K562 (cell line): ENCODE measurements at regions not wholly inside any gene's neighbourhood (a gene's known extent, or its start where the extent isn't known, plus 50 kb on each side); places are given as distances from the start of the nearest gene placed in this dataset.

Source experiments
- ATAC-seq: fragments of 200-7000 bp; cut with Tn5 transposase; 3 replicates; pipeline ENCODE4 v1.9.1; 2020; ENCODE audit warnings: moderate library complexity
- BruUV-seq: library from RNA; stranded (reverse); fragments of 400-500 nt; replicated peaks from 2 replicates; lab custom pipeline; 2021; lab: Mats Ljungman, UMichigan
- CTCF ChIA-PET: fragments of 300-600 bp; formaldehyde crosslinking; extraction: SDS; loops from one replicate; lab custom pipeline; 2021; ENCODE audit warnings: low intra/inter-chr PET ratio; lab: Yijun Ruan, JAX
- POLR2A ChIA-PET: fragments of 300-600, 350-650 bp; sonication (Branson Sonifier 250); formaldehyde crosslinking; extraction: SDS; loops from one replicate; lab custom pipeline; 2021; ENCODE audit warnings: antibody characterized with exemption, inconsistent platforms; lab: Yijun Ruan, JAX
- DNase-seq, 4 experiments: peaks; one replicate each; pipeline versions ENCODE4 v3.0.0 to v3.0.0-alpha.2; 2011 to 2018; ENCODE audit warnings: low spot score in 3 of 4, mixed read lengths in 3 of 4; ENCODE audit errors: extremely low read depth in 1 of 4
- FAIRE-seq: peaks from 2 replicates; lab custom pipeline; 2011; peaks lifted over from hg19 to GRCh38; lab: Jason Lieb, UNC
- H2AFZ ChIP-seq: 2 replicates; pipeline ENCODE4 v1.6.0; 2011; ENCODE audit warnings: low read depth, low read length, control low read depth, inconsistent platforms
- H3K27ac ChIP-seq: fragments of 200-600 bp; 3 replicates; pipeline ENCODE4 v1.8.0; 2011; ENCODE audit warnings: low read depth, mild to moderate bottlenecking, control low read depth, inconsistent platforms, low read length, moderate library complexity, mixed read lengths; ENCODE audit errors: extremely low read depth
- H3K27me3 ChIP-seq, 2 experiments: fragments of 300-600 bp in 1 of 2; 2 replicates in 1 of 2; 3 replicates in 1 of 2; pipeline versions ENCODE4 v1.6.0 to v1.8.0; 2011; ENCODE audit warnings: inconsistent platforms in 2 of 2, low read length in 2 of 2, mild to moderate bottlenecking in 1 of 2, mixed read lengths in 1 of 2, moderate library complexity in 1 of 2; ENCODE audit not compliant: control insufficient read depth in 2 of 2, insufficient read depth in 2 of 2
- H3K36me3 ChIP-seq: fragments of 300-600 bp; 3 replicates; pipeline ENCODE4 v1.8.0; 2011; ENCODE audit warnings: mild to moderate bottlenecking, low read length, inconsistent platforms; ENCODE audit not compliant: control insufficient read depth, insufficient read depth
- H3K4me1 ChIP-seq, 2 experiments: fragments of 200-600 bp in 1 of 2; replicated peaks in 1 of 2; 2 replicates in 1 of 2; 3 replicates in 1 of 2; pipeline versions ENCODE4 v1.5.1 to v1.8.0; 2011; ENCODE audit warnings: inconsistent platforms in 2 of 2, low read length in 2 of 2, mild to moderate bottlenecking in 1 of 2, mixed read lengths in 1 of 2, moderate library complexity in 1 of 2; ENCODE audit not compliant: control insufficient read depth in 2 of 2, insufficient read depth in 2 of 2
- H3K4me2 ChIP-seq: 2 replicates; pipeline ENCODE4 v1.6.1; 2011; ENCODE audit warnings: low read length, control low read depth, inconsistent platforms, mixed read lengths; ENCODE audit not compliant: insufficient read depth
- H3K4me3 ChIP-seq: fragments of 200-600 bp; sonication (generic), shearing (Covaris generic); 2 replicates; pipeline ENCODE4 v1.5.1; 2016; ENCODE audit warnings: control low read depth, inconsistent platforms
- H3K79me2 ChIP-seq: fragments of 200-600 bp; 3 replicates; pipeline ENCODE4 v1.8.0; 2011; ENCODE audit warnings: low read length, inconsistent platforms; ENCODE audit not compliant: control insufficient read depth, insufficient read depth
- H3K9ac ChIP-seq, 2 experiments: 2 replicates each; pipeline versions ENCODE4 v1.6.0 to v1.6.1; 2011; ENCODE audit warnings: low read depth in 2 of 2, low read length in 2 of 2, control low read depth in 1 of 2, inconsistent platforms in 1 of 2, mild to moderate bottlenecking in 1 of 2, mixed read lengths in 1 of 2; ENCODE audit not compliant: insufficient read depth in 1 of 2
- H3K9me1 ChIP-seq: one replicate; pipeline ENCODE4 v1.6.0; 2011; ENCODE audit warnings: inconsistent platforms, mild to moderate bottlenecking, low read length, moderate library complexity; ENCODE audit not compliant: control insufficient read depth, insufficient read depth
- H3K9me3 ChIP-seq: replicated peaks from 2 replicates; pipeline ENCODE4 v1.5.1; 2011; ENCODE audit warnings: low read depth, low read length, inconsistent platforms; ENCODE audit not compliant: control insufficient read depth, insufficient read depth
- H4K20me1 ChIP-seq: replicated peaks from 2 replicates; pipeline ENCODE4 v1.6.1; 2011; ENCODE audit warnings: low read length, inconsistent platforms, mixed read lengths; ENCODE audit not compliant: control insufficient read depth, insufficient read depth
- ARID1B ChIP-seq: fragments of 450-650 bp; IDR thresholded peaks from 2 replicates; pipeline ENCODE4 v1.6.1; 2016; ENCODE audit warnings: antibody characterized with exemption, mild to moderate bottlenecking, inconsistent platforms
- ARID3A ChIP-seq: IDR thresholded peaks from 2 replicates; pipeline ENCODE4 v1.6.1; 2012; ENCODE audit warnings: low read depth, low read length, improper control_type of control experiment, borderline replicate concordance
- ETS2 ChIP-seq: IDR thresholded peaks from 2 replicates; pipeline ENCODE4 v1.6.1; 2016; ENCODE audit warnings: borderline replicate concordance, missing genetic modification characterization, mild to moderate bottlenecking, moderate library complexity, missing compliant biosample characterization; ENCODE audit not compliant: poor library complexity, severe bottlenecking
- KLF10 ChIP-seq: fragments of 250-450 bp; sonication (Bioruptor Pico); IDR thresholded peaks from 2 replicates; pipeline ENCODE4 v1.6.1; 2021; ENCODE audit warnings: matching md5 sums
- KLF16 ChIP-seq: IDR thresholded peaks from 2 replicates; pipeline ENCODE4 v1.6.1; 2016; ENCODE audit warnings: antibody characterized with exemption
- MAFF ChIP-seq: IDR thresholded peaks from 2 replicates; pipeline ENCODE4 v1.6.1; 2012; ENCODE audit warnings: low read length, improper control_type of control experiment
- NR2F6 ChIP-seq: fragments of 450-650 bp; formaldehyde crosslinking; IDR thresholded peaks from 2 replicates; pipeline ENCODE4 v1.4.0; 2020; ENCODE audit warnings: mild to moderate bottlenecking
- NR4A1 ChIP-seq, 2 experiments: fragments of 250-450 bp in 1 of 2; fragments of 450-650 bp in 1 of 2; sonication (Bioruptor Pico) in 1 of 2; IDR thresholded peaks; 2 replicates each; pipeline versions ENCODE4 v1.4.0 to v1.6.1; 2016 to 2020; ENCODE audit warnings: mild to moderate bottlenecking in 2 of 2, missing compliant biosample characterization in 1 of 2, missing genetic modification characterization in 1 of 2, moderate library complexity in 1 of 2
- TBP ChIP-seq: optimal IDR thresholded peaks from 2 replicates; pipeline ENCODE3; 2011; ENCODE audit warnings: low read depth, low read length, improper control_type of control experiment
- ZNF197 ChIP-seq: fragments of 200-800 bp; sonication (Bioruptor generic); IDR thresholded peaks from 2 replicates; pipeline ENCODE4 v1.6.1; 2016; ENCODE audit warnings: low read depth, missing genetic modification characterization, missing compliant biosample characterization
- ZNF766 ChIP-seq: fragments of 200-800 bp; sonication (Bioruptor generic); conservative IDR thresholded peaks from 2 replicates; pipeline ENCODE4 v1.6.1; 2016; ENCODE audit warnings: missing genetic modification characterization, missing compliant biosample characterization
- WGBS: fragments of 100-300 bp; shearing (Covaris generic); methylation state at CpG from one replicate; pipeline ENCODE4 v1.1.6; 2016; ENCODE audit warnings: low coverage, mixed read lengths; ENCODE audit not compliant: insufficient coverage; ENCODE audit errors: missing lambda C conversion rate; 5-methylcytosine and 5-hydroxymethylcytosine counted together
- in situ Hi-C: fragments of 300-500 bp; cut with MboI; formaldehyde crosslinking; loops from 4 replicates; pipeline ENCODE4 v1.15.0; 2018; ENCODE audit warnings: inconsistent platforms, mixed read lengths
- intact Hi-C: fragments of 100-400 bp; cut with micrococcal nuclease; formaldehyde crosslinking; loops from 2 replicates; pipeline ENCODE4 v1.14.2; 2022
- TF ChIP-seq, protein P1 (sequence below), 3 experiments: fragments of 200-800 bp in 1 of 3; sonication (Bioruptor generic) in 1 of 3; sonication (generic) in 1 of 3; formaldehyde crosslinking in 1 of 3; IDR thresholded peaks; 2 replicates each; pipeline versions ENCODE4 v1.6.1 to v1.8.0; 2016 to 2022; ENCODE audit warnings: mild to moderate bottlenecking in 2 of 3, missing compliant biosample characterization in 2 of 3, missing genetic modification characterization in 2 of 3, missing genetic modification reagents in 1 of 3

- H4K20me1 ChIP-seq = no peaks in the 10 kb centered on the region
- FAIRE-seq (no peak), ATAC-seq (no peak), DNase-seq (no peak)
- H3K9me1 ChIP-seq = no peaks in the 10 kb centered on the region
- H3K36me3 ChIP-seq = no peaks in the 10 kb centered on the region
- no peak for TF ChIP-seq ARID3A
- no peak for TF ChIP-seq ZNF766 (CRISPR knock-in tag)
- no peak for TF ChIP-seq NR2F6
- BruUV-seq = no TSS peak
- H3K4me3 ChIP-seq = no peak overlapping the region
- H3K79me2 ChIP-seq = no peaks in the 10 kb centered on the region
- no peaks in the 10 kb centered on the region for H3K9me3 ChIP-seq
- H3K27ac ChIP-seq = no peak overlapping the region
- 91% methylated on average over 8 of the region's 9 CpGs for WGBS
- no peaks in the 10 kb centered on the region for H3K27me3 ChIP-seq
- in situ Hi-C loops (no loop called here), intact Hi-C loops (no loop called here)
- H2AFZ ChIP-seq = no peak overlapping the region
- H3K9ac ChIP-seq = no peak overlapping the region
- ChIA-PET POLR2A (interaction anchor here (0.9 kb wide), 1 partner anchor 150 kb away, joined by 3 read pairs; no protein-coding TSS in a partner anchor), CTCF (no interaction called here)
- peaks cover 3 to 21% of the 10 kb centered on the region in 2 experiments; a peak in 4 of 5 replicates for H3K4me1 ChIP-seq
- H3K4me2 ChIP-seq = no peak overlapping the region
These were observed 146.9 kb upstream of the MYLIP start for GRCh38 chr6:15981956-15982355.

DNA sequence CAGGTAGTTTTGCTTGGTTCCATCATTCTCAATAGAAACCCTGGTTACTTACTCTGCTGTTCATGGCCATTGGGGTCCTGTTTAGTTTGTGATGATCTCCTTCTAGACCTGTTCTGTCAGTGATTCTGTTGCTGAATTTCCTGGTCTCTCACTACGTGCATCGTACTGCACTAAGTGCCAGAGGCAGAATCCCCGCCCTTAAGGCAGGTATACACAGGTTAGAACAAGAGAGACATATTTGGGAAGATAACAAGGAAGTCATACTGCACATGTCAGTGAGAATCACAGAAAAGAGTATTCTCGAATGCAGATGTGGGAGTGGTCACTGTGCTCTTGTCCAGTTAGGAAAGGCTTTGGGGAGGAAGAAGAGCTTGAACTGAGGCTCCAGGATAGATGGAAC is 148.1 kb upstream of the MYLIP start:
- WGBS = 55% methylated on average over 4 of the region's 4 CpGs
- POLR2A ChIA-PET = no interaction called here
- TF ChIP-seq, protein P1, sequence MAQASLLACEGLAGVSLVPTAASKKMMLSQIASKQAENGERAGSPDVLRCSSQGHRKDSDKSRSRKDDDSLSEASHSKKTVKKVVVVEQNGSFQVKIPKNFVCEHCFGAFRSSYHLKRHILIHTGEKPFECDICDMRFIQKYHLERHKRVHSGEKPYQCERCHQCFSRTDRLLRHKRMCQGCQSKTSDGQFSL (CRISPR knock-in tag; IDR thresholded peaks at IDR 0.05) = no peak
- TF ChIP-seq, protein P1 (tag; IDR thresholded peaks at IDR 0.05) = no peak
- TF ChIP-seq TBP = no peak
- TF ChIP-seq KLF10 = no peak
- no peak for TF ChIP-seq KLF16
- TF ChIP-seq ARID1B = no peak
- no peak for TF ChIP-seq MAFF
- no peak for TF ChIP-seq NR4A1 (CRISPR knock-in tag; IDR thresholded peaks at IDR 0.05)
- no peak for TF ChIP-seq NR4A1 (tag; IDR thresholded peaks at IDR 0.05)
- no peak for TF ChIP-seq ZNF197 (CRISPR knock-in tag)
- no peak for TF ChIP-seq ETS2

More for the DNA sequence above, 148.1 kb upstream of the MYLIP start:
- peaks cover 0 to 15% of the 10 kb centered on the region in 2 experiments; a peak in 4 of 5 replicates for H3K4me1 ChIP-seq
- CTCF ChIA-PET = interaction anchor here (0.7 kb wide), 1 partner anchor 85 kb away, joined by 3 read pairs; no protein-coding TSS in a partner anchor
- DNase-seq = no peak
- no peak overlapping the region for H3K9ac ChIP-seq
- no peaks in the 10 kb centered on the region for H3K36me3 ChIP-seq
- H3K79me2 ChIP-seq = no peaks in the 10 kb centered on the region
- H3K4me2 ChIP-seq = no peak overlapping the region
- no peaks in the 10 kb centered on the region for H3K9me1 ChIP-seq
- H3K4me3 ChIP-seq = no peak overlapping the region
- no TSS peak for BruUV-seq
- no peaks in the 10 kb centered on the region for H4K20me1 ChIP-seq
- H3K9me3 ChIP-seq = no peaks in the 10 kb centered on the region
- in situ Hi-C loops = no loop called here
- FAIRE-seq = peak; percentile 19
- no peak overlapping the region for H3K27ac ChIP-seq
- no peaks in the 10 kb centered on the region for H3K27me3 ChIP-seq
- ATAC-seq = no peak
- H2AFZ ChIP-seq = peak overlapping the region; percentile 40; the same call in 1 of the 2 replicates
- intact Hi-C loops = no loop called here
